Tibial artery (tissue), 4 donors: ENCODE measurements at regions not wholly inside any gene's neighbourhood (a gene's known extent, or its start where the extent isn't known, plus 50 kb on each side); places are given as distances from the start of the nearest gene placed in this dataset.

ENCODE experiments used
- DNase-seq, 2 donors: peaks; one replicate each; pipeline ENCODE4 v3.0.0-alpha.2; 2019
- H3K27ac ChIP-seq, 2 donors: fragments of 200-600 bp; sonication (generic) in 1 of 2; 1 replicate in 1 of 2; 2 replicates in 1 of 2; pipeline ENCODE4 v1.5.1; 2018 to 2019; ENCODE audit warnings: mild to moderate bottlenecking in 1 of 2
- H3K27me3 ChIP-seq, 2 donors: fragments of 200-600 bp; sonication (generic) in 1 of 2; one replicate each; pipeline versions ENCODE4 v1.5.1 to v1.6.0; 2016 to 2019
- H3K36me3 ChIP-seq, 3 donors: fragments of 200-600 bp; sonication (generic) in 2 of 3; one replicate each; pipeline ENCODE4 v1.5.1; 2016 to 2019; ENCODE audit warnings: mild to moderate bottlenecking in 2 of 3
- H3K4me1 ChIP-seq, 4 donors: fragments of 200-600 bp; sonication (generic) in 2 of 4; 1 replicate in 3 of 4; 2 replicates in 1 of 4; pipeline ENCODE4 v1.5.1; 2016 to 2019
- H3K4me3 ChIP-seq, 2 donors: fragments of 200-600 bp; sonication (generic) in 1 of 2; 1 replicate in 1 of 2; 2 replicates in 1 of 2; pipeline ENCODE4 v1.5.1; 2018 to 2019; ENCODE audit warnings: mild to moderate bottlenecking in 2 of 2
- H3K9me3 ChIP-seq, 3 donors: fragments of 200-600 bp; sonication (generic) in 1 of 3; one replicate each; pipeline ENCODE4 v1.5.1; 2016 to 2019
- intact Hi-C: fragments of 100-400 bp; cut with DNase I; formaldehyde crosslinking; loops from one replicate; pipeline ENCODE4 v1.15.0; 2023; ENCODE audit warnings: low total_unique reads
- TF ChIP-seq, protein P1 (sequence below), 2 experiments: fragments of 200-600 bp in 1 of 2; fragments of 450-650 bp in 1 of 2; IDR thresholded peaks; one replicate each; pipeline ENCODE4 v1.5.1; 2017 to 2019; ENCODE audit warnings: antibody characterized with exemption in 2 of 2, mild to moderate bottlenecking in 1 of 2, moderate library complexity in 1 of 2

DNA sequence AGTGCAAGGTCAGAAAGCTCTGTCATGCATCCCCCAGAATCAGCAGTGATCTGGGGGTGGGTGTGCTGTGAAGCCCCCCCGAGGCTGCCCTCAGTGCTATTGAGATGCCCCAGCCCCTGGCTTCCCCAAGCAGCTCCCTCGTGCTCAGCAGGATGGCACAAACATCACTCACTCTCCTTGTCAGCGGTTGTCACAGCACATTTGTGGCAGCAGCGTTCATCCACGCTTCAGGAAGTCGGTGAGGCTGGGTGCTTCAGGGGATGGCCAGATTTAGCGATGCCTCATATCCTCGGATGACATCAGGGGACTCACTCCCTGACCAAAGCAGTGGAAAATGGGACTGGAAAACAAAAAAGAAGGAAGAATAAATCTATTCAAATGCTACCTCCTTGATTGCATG, 54.4 kb upstream of the SLC6A11 start:
- no peak for DNase-seq
- Histone ChIP-seq H3K36me3 (no peaks in the 10 kb centered on the region), H3K27me3 (peaks cover 0 to 59% of the 10 kb centered on the region in 2 donors), H3K27ac (no peak overlapping the region), H3K4me1 (no peaks in the 10 kb centered on the region), H3K4me3 (no peak overlapping the region), H3K9me3 (no peaks in the 10 kb centered on the region)
- TF ChIP-seq, protein P1, sequence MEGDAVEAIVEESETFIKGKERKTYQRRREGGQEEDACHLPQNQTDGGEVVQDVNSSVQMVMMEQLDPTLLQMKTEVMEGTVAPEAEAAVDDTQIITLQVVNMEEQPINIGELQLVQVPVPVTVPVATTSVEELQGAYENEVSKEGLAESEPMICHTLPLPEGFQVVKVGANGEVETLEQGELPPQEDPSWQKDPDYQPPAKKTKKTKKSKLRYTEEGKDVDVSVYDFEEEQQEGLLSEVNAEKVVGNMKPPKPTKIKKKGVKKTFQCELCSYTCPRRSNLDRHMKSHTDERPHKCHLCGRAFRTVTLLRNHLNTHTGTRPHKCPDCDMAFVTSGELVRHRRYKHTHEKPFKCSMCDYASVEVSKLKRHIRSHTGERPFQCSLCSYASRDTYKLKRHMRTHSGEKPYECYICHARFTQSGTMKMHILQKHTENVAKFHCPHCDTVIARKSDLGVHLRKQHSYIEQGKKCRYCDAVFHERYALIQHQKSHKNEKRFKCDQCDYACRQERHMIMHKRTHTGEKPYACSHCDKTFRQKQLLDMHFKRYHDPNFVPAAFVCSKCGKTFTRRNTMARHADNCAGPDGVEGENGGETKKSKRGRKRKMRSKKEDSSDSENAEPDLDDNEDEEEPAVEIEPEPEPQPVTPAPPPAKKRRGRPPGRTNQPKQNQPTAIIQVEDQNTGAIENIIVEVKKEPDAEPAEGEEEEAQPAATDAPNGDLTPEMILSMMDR (IDR thresholded peaks at IDR 0.05), result no peak
- intact Hi-C loops, result no loop called here

DNA sequence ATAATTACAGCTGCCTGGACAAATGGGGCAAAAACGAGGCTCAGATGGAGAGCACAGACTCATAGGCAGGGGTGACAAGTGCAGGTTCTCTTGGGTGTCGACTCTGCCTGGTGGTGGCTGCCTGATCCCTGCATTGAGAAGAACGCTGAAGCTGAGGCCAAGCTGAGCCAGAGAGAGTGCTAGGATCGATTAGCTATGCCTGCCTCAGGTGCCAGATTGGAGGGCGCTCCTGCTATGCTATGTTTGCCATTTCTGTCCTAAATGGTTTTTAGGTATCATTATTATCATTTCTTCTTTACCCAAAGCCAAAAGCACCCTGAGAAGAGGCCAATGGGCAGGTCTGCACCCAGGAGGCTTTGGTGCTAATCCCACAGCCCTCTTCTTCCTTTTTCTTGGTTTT, 53.9 kb upstream of the SLC6A11 start:
- no peaks in the 10 kb centered on the region for H3K36me3 ChIP-seq
- H3K9me3 ChIP-seq, result no peaks in the 10 kb centered on the region
- H3K27ac ChIP-seq, result no peak overlapping the region
- intact Hi-C loops, result no loop called here
- no peak overlapping the region for H3K4me3 ChIP-seq
- no peak for DNase-seq
- peaks cover 0 to 59% of the 10 kb centered on the region in 2 donors for H3K27me3 ChIP-seq
- TF ChIP-seq, protein P1 (IDR thresholded peaks at IDR 0.05), result no peak
- H3K4me1 ChIP-seq, result no peaks in the 10 kb centered on the region

DNA sequence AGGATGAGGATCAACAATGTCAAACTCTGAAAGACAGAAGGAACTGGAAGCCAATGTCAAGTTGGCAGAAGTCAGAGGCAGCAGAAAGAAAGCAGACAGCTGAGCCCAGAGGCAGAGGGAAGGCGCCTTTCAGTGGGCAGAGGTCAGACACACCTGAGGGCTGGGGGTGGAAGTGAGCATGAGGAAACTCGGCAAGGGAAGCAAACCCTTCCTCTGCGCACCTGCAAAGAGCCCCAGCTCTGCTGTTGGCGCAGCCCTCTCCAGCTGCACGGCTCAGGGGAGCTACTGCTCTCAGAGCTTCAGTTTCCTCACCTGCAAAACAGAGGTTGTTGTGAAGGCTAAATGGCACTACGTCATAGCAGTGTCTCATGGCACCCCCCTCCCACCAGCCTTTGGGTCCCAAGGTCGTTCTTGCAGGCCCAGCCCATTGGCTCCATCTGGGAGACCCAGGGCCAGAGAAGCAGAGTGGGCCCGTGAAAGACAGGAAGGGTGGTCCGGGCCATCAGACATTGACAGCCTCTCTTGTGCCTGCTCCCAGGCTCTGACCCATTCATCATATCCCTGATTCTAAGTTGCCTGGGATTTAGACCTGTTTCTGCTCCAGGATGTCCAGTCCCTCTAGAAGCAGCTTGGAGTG, 53.3 kb upstream of the SLC6A11 start:
- Histone ChIP-seq H3K9me3 (no peaks in the 10 kb centered on the region), H3K27me3 (peaks cover 0 to 59% of the 10 kb centered on the region in 2 donors), H3K27ac (no peak overlapping the region), H3K4me3 (no peak overlapping the region), H3K4me1 (no peaks in the 10 kb centered on the region), H3K36me3 (no peaks in the 10 kb centered on the region)
- TF ChIP-seq, protein P1 (IDR thresholded peaks at IDR 0.05), result no peak
- DNase-seq, result no peak
- intact Hi-C loops, result no loop called here

DNA sequence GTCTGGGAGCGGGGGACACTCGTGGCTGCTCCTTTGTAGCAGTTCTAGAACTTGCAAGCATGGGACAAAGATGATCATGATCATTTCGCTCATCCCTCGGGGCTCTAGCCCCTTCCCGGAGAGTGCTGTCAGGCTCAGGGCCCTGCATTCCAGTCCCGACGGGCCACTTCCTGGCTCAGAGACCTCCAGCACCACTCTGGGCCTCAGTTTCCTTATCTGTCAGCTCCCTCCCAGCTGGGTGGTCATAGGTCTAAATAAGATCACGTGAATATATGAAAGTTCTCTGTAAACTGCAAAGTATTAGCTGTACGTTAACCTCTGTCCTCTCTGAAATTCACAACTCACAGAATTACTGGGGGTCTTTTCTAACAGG, 52.8 kb upstream of the SLC6A11 start:
- TF ChIP-seq, protein P1 (IDR thresholded peaks at IDR 0.05), result no peak
- no peak overlapping the region for H3K4me3 ChIP-seq
- no peak for DNase-seq
- no peaks in the 10 kb centered on the region for H3K36me3 ChIP-seq
- H3K27ac ChIP-seq, result no peak overlapping the region
- peaks cover 0 to 54% of the 10 kb centered on the region in 2 donors for H3K27me3 ChIP-seq
- no peaks in the 10 kb centered on the region for H3K9me3 ChIP-seq
- no peaks in the 10 kb centered on the region for H3K4me1 ChIP-seq
- intact Hi-C loops, result no loop called here

DNA sequence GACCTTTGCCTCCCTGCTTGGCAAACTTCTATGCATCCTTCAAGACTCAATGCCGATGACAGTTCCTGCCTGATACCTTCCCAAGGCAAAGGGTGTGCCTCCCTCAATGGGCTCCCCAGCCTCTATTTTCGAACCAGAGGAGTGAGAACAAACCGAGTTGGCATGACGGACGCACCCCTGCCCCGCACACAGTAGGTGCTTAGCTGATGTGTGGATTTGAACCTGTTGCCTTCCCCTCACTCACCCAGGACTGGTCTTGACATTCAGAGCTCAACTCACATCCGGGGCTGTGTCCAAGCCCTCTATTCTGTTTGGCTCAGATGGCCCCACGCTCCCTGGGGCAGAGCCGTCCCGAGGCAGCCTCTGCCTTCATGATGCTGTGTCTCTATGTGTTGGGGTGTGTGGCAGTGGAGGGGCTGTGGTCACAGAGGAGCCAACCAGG, 52.2 kb upstream of the SLC6A11 start:
- peaks cover 0 to 52% of the 10 kb centered on the region in 2 donors for H3K27me3 ChIP-seq
- TF ChIP-seq, protein P1 (IDR thresholded peaks at IDR 0.05), result no peak

More for the DNA sequence above, 52.2 kb upstream of the SLC6A11 start:
- Histone ChIP-seq H3K27ac (no peak overlapping the region), H3K4me3 (no peak overlapping the region), H3K9me3 (no peaks in the 10 kb centered on the region), H3K36me3 (no peaks in the 10 kb centered on the region), H3K4me1 (no peaks in the 10 kb centered on the region)
- intact Hi-C loops, result no loop called here
- DNase-seq, result no peak
